ENCODE measurements at regions not wholly inside any gene's neighbourhood (a gene's known extent, or its start where the extent isn't known, plus 50 kb on each side); places are given as distances from the start of the nearest gene placed in this dataset.

DNA sequence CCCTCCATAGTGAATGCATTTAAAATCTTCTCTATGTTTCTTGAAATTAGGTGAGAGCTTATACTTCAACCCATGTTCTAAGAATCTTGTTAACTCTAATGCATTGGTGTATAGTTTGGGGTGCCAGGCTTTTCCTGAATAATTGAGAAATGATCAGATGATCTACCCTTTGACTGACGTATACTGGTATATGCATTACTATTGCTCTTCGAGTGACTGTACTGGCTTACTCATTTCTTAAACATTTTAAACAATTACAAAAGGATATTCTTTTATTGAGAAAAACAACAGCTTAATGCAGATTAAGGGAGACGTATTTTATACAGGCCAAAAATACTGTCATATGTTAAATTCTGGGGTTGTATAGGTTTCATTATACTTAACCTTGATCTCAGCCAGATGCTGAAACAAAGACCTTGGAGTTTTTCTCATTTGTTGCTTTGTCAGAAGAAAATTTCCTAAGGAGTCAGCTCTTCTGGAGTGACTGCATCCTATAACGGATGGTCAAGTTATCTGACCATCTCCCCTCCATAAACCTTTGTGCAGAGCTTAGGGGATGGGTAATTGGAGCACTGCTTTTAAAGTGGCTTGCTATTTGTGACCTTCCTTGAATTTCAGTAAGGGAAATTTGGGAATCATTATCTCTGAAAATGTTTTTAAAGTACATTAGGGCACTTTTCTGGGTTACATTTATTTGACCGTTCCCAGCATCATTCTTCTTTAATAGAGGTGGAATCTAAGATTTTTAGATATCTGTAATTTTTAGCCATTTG lies 507.6 kb downstream of the PCNX1 start:
- 92 to 93% methylated on average over 5 of the region's 5 CpGs for WGBS, 2 donors
- ATAC-seq (no peak), FAIRE-seq (no peak), DNase-seq (no peak)
- Histone ChIP-seq H3K27me3 (no peaks in the 10 kb centered on the region), H3K4me1 (peaks cover 0 to 3% (median 0%) of the 10 kb centered on the region in 3 donors), H3K27ac (no peak overlapping the region), H3K36me3 (no peaks in the 10 kb centered on the region), H3K9me3 (no peaks in the 10 kb centered on the region), H3K4me3 (no peak overlapping the region)
- TF ChIP-seq, protein P1, sequence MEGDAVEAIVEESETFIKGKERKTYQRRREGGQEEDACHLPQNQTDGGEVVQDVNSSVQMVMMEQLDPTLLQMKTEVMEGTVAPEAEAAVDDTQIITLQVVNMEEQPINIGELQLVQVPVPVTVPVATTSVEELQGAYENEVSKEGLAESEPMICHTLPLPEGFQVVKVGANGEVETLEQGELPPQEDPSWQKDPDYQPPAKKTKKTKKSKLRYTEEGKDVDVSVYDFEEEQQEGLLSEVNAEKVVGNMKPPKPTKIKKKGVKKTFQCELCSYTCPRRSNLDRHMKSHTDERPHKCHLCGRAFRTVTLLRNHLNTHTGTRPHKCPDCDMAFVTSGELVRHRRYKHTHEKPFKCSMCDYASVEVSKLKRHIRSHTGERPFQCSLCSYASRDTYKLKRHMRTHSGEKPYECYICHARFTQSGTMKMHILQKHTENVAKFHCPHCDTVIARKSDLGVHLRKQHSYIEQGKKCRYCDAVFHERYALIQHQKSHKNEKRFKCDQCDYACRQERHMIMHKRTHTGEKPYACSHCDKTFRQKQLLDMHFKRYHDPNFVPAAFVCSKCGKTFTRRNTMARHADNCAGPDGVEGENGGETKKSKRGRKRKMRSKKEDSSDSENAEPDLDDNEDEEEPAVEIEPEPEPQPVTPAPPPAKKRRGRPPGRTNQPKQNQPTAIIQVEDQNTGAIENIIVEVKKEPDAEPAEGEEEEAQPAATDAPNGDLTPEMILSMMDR (IDR thresholded peaks at IDR 0.05): no peak
- intact Hi-C loops (cut with DNase I): no loop called here

DNA sequence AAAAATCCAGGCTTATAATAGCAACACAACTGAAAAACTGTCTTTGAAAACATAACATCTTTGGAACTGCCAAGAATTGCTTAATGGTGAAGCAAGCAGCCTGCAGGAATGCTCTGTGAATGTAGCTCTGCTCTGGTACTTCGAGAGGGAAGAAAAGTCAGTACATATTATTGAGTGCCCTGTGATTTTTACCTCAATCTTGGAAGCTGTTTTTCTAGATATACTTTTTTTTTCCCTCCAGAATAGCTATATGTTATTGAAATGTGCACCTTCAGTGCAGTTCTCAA lies 508.1 kb downstream of the PCNX1 start:
- intact Hi-C loops (cut with DNase I): no loop called here
- WGBS, 2 donors: 89 to 94% methylated on average over 1 of the region's 1 CpG
- no peak for ATAC-seq

DNA sequence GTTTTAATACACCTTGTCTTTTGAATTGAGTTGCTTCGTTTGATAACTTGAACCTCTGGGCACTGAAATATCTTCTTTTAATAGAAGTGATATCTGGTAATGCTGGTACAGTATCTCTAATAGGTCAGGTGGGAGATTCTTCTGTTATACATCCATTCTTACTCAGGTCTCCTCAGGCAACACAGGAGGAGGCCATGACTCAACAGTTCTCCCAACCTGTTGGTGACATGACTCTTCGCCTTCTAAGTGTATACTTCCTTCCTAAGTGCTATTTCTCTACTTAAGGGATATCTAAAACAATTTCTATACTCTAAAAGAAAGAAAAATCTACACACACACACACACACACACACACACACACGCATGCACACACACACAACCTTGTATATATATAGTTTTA lies 509.1 kb downstream of the PCNX1 start:
- FAIRE-seq: no peak
- H3K27ac ChIP-seq: no peak overlapping the region
- intact Hi-C loops (cut with DNase I): no loop called here

More for the DNA sequence above, 508.1 kb downstream of the PCNX1 start:
- Histone ChIP-seq H3K9me3 (no peaks in the 10 kb centered on the region), H3K4me1 (peaks cover 0 to 3% (median 0%) of the 10 kb centered on the region in 3 donors), H3K4me3 (no peak overlapping the region), H3K27me3 (no peaks in the 10 kb centered on the region), H3K36me3 (no peaks in the 10 kb centered on the region), H3K27ac (no peak overlapping the region)
- TF ChIP-seq, protein P1 (IDR thresholded peaks at IDR 0.05): no peak
- FAIRE-seq: no peak
- no peak for DNase-seq

GRCh38 chr14:71418532-71419245 lies 511.4 kb downstream of the PCNX1 start:
- intact Hi-C loops (cut with DNase I): no loop called here
- no peak for DNase-seq
- ATAC-seq: no peak
- H3K9me3 ChIP-seq: no peaks in the 10 kb centered on the region
- FAIRE-seq: no peak
- no peak overlapping the region for H3K4me3 ChIP-seq
- H3K36me3 ChIP-seq: peaks cover 0 to 4% (median 0%) of the 10 kb centered on the region in 3 donors
- no peak overlapping the region for H3K27ac ChIP-seq
- H3K4me1 ChIP-seq: no peaks in the 10 kb centered on the region
- TF ChIP-seq, protein P1 (IDR thresholded peaks at IDR 0.05): no peak
- WGBS, 2 donors: 78 to 79% methylated on average over 10 of the region's 10 CpGs
- H3K27me3 ChIP-seq: no peaks in the 10 kb centered on the region

More for the DNA sequence above, 509.1 kb downstream of the PCNX1 start:
- TF ChIP-seq, protein P1 (IDR thresholded peaks at IDR 0.05): no peak
- Histone ChIP-seq H3K4me3 (no peak overlapping the region), H3K27me3 (no peaks in the 10 kb centered on the region), H3K9me3 (no peaks in the 10 kb centered on the region), H3K36me3 (no peaks in the 10 kb centered on the region), H3K4me1 (peaks cover 0 to 3% (median 0%) of the 10 kb centered on the region in 3 donors)
- 90 to 94% methylated on average over 3 of the region's 3 CpGs for WGBS, 2 donors
- DNase-seq (no peak), ATAC-seq (no peak)

- ATAC-seq (no peak), FAIRE-seq (no peak), DNase-seq (no peak)
- Histone ChIP-seq H3K9me3 (no peaks in the 10 kb centered on the region), H3K27ac (no peak overlapping the region), H3K4me1 (no peaks in the 10 kb centered on the region), H3K36me3 (peaks cover 0 to 4% (median 0%) of the 10 kb centered on the region in 3 donors), H3K4me3 (no peak overlapping the region), H3K27me3 (no peaks in the 10 kb centered on the region)
- TF ChIP-seq, protein P1 (IDR thresholded peaks at IDR 0.05): no peak
- 98% methylated on average over 2 of the region's 2 CpGs for WGBS, 2 donors
- intact Hi-C loops (cut with DNase I): no loop called here
Observed at GRCh38 chr14:71423481-71423880, 508.7 kb upstream of the RGS6 start.
